Vagina (tissue), 2 donors: ENCODE measurements at regions not wholly inside any gene's neighbourhood (a gene's known extent, or its start where the extent isn't known, plus 50 kb on each side); places are given as distances from the start of the nearest gene placed in this dataset.

Experiments used
- CTCF ChIP-seq, 3 experiments: fragments of 450-650 bp in 2 of 3; fragments of 200-600 bp in 1 of 3; sonication (generic) in 1 of 3; IDR thresholded peaks; one replicate each; pipeline ENCODE4 v1.5.1; 2017 to 2019; ENCODE audit warnings: antibody characterized with exemption in 3 of 3, mild to moderate bottlenecking in 2 of 3, moderate library complexity in 2 of 3
- POLR2A ChIP-seq, 2 donors: fragments of 450-650 bp; IDR thresholded peaks; one replicate each; pipeline ENCODE4 v1.6.1; 2017; ENCODE audit warnings: antibody characterized with exemption in 2 of 2, mild to moderate bottlenecking in 2 of 2, moderate library complexity in 2 of 2
- POLR2AphosphoS5 ChIP-seq, 2 donors: sonication (generic); formaldehyde crosslinking; IDR thresholded peaks; one replicate each; pipeline ENCODE4 v1.9.0; 2017; ENCODE audit warnings: antibody characterized with exemption in 2 of 2, mild to moderate bottlenecking in 2 of 2, low read depth in 1 of 2; ENCODE audit not compliant: insufficient read depth in 1 of 2

GRCh38 chr12:113535100-113535499 is 63.4 kb upstream of the LHX5 start:
- no peak for TF ChIP-seq CTCF (IDR thresholded peaks at IDR 0.05)
- TF ChIP-seq POLR2A (IDR thresholded peaks at IDR 0.05), result no peak
- TF ChIP-seq POLR2AphosphoS5 (IDR thresholded peaks at IDR 0.05; ENCODE audit: insufficient read depth in 1 of 2, low read depth in 1 of 2), result no peak
